DMS 273 (cell line): ENCODE measurements at regions not wholly inside any gene's neighbourhood (a gene's known extent, or its start where the extent isn't known, plus 50 kb on each side); places are given as distances from the start of the nearest gene placed in this dataset.
"Not testable (repeated sequence)": the region's sequence is repeated elsewhere in the genome, so short reads cannot be mapped to it uniquely, and the experiment has no call there.

Experiments
- DNase-seq: peaks from one replicate; lab custom pipeline; 2025; ENCODE audit not compliant: unreplicated experiment; lab: John Stamatoyannopoulos, UW

DNA sequence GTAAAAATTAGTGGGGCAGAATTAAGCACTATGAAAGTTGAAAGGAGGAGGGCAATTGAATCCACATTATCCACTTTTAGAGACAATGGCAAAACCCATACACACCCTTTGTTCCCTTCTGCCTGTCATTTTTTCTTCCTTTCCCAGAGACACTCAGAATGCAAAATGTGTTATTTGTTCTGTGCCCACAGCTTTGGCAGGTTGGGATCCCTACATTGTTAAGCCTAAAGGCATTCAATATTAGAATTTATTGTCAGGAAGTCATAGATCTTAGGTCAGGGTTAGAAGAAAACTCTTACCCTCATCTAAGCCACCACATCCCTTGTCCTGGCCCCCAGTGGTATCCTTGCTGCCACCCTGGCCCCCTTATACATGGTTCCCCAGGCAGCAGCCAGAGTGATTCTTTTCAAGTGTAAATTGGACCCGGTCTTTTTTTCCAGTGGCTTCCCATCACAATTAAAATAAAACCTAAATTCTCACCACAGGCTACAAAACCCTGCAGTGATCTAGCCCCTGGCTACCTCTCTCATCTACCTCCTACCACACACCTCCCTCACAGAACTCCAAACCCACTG, 470.1 kb upstream of the ATP11B start:
- DNase-seq: no peak

DNA sequence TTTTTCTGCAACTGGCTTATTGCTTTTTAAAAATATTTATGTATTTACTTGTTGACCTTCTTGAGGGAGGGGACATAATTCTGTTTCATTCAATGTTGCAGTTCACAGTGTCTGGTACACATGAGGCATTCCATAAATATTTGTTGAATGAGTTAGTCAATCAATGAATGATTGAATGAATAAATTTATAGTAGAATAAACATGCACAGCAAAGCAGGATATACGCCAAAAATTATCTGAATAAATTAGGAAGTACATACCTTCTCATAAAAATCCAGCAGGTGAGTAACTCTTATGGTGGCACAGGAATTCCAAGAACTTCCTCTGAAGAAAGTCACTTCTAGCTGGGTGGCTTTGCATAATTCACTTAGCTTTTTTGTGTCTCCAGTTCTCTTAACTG, 469.4 kb upstream of the ATP11B start:
- no peak for DNase-seq

DNA sequence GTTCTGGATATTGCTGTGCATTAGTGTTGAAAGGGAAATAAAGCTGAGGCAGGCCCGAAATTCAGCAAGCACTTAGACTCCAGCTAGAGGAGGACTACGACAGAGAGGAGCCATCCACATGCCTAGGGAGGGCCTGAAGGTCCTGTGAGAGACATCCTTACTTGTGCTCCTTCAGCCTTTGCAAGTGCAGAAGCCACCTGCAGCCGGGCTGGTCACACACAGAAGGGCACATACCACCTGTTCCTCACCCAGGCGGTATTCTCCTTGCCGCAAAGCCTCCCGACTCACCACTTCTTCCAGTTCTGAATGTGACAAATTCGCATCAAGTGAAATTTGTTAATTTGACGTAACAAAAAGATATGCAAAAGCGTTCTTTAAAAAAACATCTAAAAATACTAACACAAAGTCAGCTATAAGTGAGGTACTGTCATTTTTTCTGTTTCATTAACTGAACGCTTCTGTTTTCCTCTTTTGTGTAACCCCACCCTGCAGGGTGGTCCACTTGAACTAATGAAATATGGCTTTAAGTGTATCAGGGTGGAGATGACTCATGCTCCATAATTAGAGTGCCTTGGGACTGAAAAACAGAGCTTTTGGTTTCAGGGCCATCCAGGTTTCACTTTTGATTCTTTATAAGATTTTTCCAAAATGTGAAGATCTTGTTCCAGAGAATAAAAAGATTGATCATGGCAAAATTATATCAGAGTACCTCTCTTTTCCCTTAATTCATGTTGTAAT, 467.9 kb upstream of the ATP11B start:
- no peak for DNase-seq

- DNase-seq: no peak
Measured at GRCh38 chr3:182327196-182327681, 466.1 kb upstream of the ATP11B start.

- DNase-seq: no peak
Measured at GRCh38 chr3:182330646-182331045, 462.7 kb upstream of the ATP11B start.

DNA sequence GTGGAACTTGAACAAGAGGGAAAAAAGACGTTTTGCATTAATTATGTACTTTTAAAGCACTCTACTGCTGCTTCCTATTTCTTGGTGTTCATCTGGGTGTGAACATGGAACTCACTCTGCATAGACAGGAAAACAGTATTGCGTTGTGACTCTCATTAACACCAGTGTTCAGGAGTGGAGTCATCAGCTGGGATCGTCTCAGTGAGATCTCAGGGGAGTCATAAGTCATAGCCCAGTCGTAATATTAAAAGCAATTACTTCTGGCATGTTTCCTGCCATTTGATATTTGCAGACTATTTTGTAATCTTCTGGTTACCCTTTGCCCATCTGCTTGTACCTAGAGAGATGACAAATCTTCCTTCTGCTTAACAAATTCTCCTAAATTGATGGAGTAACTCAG, 462.0 kb upstream of the ATP11B start:
- DNase-seq: peak; percentile 44

DNA sequence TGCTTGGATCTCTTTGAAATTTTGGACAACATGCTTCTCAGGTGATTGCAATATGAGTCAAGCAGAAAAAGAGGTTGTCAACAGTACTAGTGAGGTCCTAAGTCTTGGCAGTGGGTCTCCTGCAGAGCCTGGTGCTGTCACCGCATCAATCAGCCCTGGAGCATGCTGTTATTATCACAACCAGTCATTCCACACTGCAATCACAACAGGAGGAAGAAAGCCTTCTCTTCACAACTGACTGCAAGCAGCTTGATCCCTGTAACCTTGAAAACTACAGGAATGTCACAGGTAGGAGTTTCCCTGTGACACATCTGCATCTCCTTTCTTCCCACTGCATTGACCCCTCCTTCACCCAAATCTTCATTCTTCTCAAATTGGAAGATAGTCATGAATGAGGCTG, 451.1 kb upstream of the ATP11B start:
- DNase-seq: no peak

GRCh38 chr3:182344026-182344425, 449.3 kb upstream of the ATP11B start:
- DNase-seq: not testable (repeated sequence)

- no peak for DNase-seq
Measured at GRCh38 chr3:182349051-182349450, 444.3 kb upstream of the ATP11B start.

GRCh38 chr3:182349951-182350517, 443.3 kb upstream of the ATP11B start:
- no peak for DNase-seq

DNA sequence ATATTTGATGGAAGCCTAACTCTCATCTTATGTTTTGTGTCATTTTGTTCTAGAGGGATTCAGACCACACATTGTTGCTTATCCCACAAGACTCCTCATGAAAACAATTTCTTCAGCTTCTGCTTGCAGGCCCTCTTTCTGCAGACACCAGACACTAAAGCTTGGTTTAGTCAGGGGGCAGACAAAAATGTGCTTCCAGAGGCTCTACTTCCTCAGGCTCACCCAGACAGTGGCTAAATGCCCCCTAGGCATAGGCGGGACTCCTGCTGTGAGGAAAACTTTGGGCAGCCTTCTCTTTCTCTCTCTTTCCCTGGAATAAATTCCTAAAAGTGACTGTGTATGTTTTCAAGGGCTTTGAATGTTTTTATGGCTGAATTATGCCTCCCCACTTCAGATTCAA, 435.4 kb upstream of the ATP11B start:
- DNase-seq: no peak

GRCh38 chr3:182364323-182364722, 429.0 kb upstream of the ATP11B start:
- DNase-seq: peak; percentile 34

- peak; percentile 61 for DNase-seq
Measured at GRCh38 chr3:182364723-182365650, 428.3 kb upstream of the ATP11B start.

- DNase-seq: no peak
Measured at GRCh38 chr3:182366746-182367145, 426.6 kb upstream of the ATP11B start.

DNA sequence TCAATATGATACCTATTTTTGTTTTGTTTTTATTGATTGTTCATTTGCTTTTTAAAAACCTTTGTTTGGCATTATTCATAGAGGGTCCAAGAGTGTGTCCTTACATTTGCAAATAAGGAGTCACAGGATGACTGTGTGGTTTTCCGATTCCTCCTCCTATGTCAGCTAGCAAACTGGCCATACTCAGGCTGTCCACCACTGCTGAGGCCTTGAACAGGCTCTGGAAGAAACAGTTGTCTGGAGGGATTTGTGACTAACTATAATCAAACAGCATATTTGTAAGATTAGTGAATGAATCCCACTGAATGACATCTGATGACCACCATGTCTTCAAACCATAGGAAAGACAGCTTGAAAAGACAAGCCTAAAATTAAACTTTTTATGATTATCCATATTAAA, 423.4 kb upstream of the ATP11B start:
- no peak for DNase-seq

- DNase-seq: no peak
Measured at GRCh38 chr3:182370949-182371348, 422.4 kb upstream of the ATP11B start.

- DNase-seq: no peak
Measured at GRCh38 chr3:182375916-182376315, 417.4 kb upstream of the ATP11B start.

- DNase-seq: no peak
Measured at GRCh38 chr3:182382112-182382857, 411.0 kb upstream of the ATP11B start.

GRCh38 chr3:182384221-182384620, 409.1 kb upstream of the ATP11B start:
- no peak for DNase-seq

DNA sequence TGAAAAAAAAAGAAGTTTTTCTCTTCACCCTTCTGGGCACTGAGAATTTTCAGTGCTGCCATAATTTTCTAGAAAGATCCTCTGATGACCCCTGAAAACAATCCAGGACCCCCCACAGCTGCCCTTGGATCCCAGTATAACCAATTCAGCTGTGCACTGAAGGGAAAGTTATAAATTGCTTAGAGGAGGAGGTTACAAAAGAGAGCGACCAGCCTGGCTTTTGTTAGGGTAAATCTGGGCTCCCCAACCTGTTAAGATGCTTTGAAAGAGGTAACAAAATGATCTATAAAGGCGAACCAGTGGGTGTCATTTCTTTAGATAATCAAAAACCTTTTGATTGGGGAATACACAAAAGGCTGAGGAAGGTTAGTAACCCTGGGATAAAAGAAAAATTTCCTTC, 407.9 kb upstream of the ATP11B start:
- DNase-seq: no peak

GRCh38 chr3:182388506-182388905, 404.8 kb upstream of the ATP11B start:
- no peak for DNase-seq
